Activated CD4-positive, CD25-positive, alpha-beta regulatory T cell treated with anti-CD3 and anti-CD28 coated beads, Interleukin-2, amount 50 U/mL, for 16 hours (primary cell): ENCODE measurements at regions not wholly inside any gene's neighbourhood (a gene's known extent, or its start where the extent isn't known, plus 50 kb on each side); places are given as distances from the start of the nearest gene placed in this dataset.
"Not testable (repeated sequence)": the region's sequence is repeated elsewhere in the genome, so short reads cannot be mapped to it uniquely, and the experiment has no call there.

Experiments
- DNase-seq: peaks from one replicate; pipeline ENCODE4 v3.0.0-alpha.2; 2020; ENCODE audit warnings: low read depth, low spot score

DNA sequence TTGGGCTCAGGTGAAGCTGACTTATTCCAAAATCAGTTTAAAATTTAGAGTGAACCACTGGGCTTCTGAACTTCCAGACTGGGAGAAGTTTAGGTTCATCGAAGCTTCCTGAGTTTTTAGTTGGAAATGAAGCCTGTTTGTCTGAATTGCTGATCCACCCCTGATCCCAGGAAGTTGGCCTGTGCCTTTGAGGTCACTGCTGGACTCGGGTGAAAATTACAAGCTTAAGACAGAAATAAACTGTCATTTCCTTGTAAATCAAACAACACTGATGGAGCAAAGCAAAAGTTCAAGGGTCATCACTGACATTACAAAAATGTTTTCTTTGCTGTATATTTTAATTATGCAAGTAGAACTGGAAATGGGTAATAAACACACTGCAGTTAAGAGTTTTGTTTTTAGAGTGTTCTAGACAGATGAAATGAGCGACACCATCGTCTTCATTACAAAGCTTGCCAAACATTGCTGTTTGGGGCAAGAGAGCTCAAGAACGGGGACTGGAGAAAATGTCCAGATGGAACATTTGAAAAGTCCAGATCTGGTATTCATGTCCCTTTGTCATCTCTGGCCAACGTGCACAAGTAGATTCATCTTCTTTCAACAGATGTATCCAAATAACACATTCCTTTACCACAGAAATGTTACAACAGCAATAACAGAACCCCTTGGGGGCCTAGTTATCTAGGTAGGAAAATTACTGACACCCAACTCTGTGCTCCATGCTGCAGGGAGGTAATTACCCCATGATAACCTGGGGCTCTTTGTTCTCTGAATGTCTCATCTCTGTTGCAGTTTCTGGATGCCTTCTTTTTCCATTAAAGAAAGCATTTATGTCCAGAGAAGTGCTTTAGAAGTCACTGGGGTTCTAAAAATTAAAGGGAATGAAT, 142.4 kb upstream of the ERCC6L2 start:
- no peak for DNase-seq

GRCh38 chr9:95731876-95732275, 143.6 kb upstream of the ERCC6L2 start:
- DNase-seq: no peak

DNA sequence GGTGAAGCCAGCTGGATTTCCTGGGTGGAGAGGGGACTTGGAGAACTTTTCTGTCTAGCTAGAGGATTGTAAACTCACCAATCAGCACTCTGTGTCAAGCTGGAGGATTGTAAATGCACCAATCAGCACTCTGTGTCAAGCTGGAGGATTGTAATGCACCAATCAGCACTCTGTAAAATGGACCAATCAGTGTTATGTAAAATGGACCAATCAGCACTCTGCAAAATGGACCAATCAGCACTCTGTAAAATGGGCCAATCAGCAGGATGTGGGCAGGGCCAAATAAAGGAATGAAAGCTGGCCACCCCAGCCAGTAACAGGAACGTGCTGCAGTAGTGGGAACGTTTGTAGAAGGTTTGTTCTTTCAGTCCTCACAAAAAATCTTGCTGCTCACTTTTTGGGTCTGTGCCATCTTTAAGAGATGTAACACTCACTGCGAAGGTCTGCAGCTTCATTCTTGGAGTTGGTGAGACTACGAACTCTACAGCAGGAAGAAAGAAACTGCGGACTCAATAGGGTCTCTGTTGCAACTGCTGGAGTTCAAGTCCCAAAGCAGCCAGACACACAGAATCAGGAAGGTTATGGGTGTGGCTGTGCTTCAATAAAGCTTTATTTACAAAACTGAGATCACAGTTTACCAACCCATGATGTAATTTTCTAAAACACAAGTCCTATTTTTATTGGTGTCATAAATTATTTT, 145.7 kb upstream of the ERCC6L2 start:
- no peak for DNase-seq

GRCh38 chr9:95729046-95729445, 146.4 kb upstream of the ERCC6L2 start:
- no peak for DNase-seq

DNA sequence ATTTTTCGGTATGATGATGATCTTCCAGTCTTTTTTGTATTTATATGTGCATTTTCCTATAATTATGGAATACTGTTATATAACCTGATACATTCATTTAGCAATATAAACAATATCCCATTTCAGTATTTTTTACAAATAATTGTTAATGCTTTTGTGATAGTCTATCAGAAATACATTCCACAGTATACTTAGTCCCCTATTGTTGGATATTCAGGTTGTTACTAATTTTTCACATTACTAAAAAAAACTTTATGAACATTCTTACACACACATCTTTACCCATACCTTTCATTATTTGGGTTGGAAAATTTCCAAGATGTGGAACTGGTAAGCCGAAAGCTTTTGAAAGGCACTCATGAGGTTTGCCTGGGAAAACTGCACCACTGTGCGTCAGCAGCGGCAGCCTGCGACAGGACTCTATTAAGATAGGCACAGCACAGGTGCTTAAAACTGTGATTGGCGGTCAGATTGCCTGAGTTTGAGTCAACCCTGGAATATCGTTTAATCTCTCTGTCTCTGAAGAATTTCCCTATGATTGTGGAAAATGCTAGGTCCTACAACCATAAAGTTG, 147.5 kb upstream of the ERCC6L2 start:
- DNase-seq: no peak

DNA sequence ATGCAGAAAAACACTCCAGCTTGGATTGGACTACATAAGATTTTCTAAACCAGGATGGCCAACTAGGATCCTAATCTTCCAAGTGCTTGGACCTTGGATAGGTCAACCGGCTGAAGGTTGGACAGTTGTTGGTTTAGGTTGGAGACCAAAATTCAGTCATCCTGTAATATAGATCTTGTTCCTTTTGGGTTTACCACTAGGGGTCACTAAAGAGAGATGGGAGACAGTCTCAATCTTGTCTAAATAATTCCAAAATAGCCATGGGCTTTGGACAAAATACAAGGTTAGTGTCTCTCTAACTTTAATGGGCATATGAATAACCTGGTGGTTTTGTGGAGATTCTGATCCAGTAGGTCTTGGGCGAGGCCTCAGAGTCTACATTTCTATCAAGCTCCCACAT, 148.7 kb upstream of the ERCC6L2 start:
- no peak for DNase-seq

DNA sequence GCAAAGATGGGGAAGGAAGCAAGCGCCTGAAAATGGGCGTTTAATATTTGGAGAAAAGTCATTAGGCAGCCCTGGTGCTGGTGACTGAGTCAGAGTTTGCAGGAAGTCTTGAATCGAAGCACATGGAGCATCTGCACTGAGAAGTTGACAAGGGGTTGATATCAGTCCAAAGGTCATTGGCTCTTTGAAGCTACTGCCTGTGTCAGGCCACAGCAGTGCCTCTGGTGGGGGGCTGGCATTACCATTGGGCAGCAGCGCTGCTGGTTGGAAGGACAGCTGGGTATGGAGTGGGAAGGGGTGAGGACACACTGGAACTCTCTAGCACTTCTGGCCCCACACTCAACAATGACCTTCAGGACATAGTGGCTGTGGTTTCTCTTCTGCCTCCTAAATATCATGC, 150.4 kb upstream of the ERCC6L2 start:
- DNase-seq: no peak

- peak; percentile 24 for DNase-seq
These were observed 151.1 kb upstream of the ERCC6L2 start for GRCh38 chr9:95724253-95724991.

DNA sequence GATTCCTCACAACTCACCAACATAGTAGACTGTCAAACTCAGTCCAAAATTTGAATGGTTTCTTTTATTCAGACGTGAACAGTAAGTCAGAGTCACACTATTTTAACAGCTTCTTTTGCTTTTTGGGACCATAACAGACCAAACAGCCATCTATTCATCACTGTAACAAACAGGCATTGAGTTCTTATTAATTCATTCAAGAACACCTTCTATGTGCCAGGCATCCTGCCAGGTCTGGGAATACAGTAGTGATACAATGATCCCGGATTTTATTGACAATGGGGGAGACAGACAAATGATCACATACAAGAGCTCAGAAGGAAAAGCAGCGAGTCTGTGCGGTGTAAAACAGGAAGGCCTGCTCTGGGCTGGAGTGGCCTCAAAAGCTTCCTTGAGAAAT, 153.3 kb upstream of the ERCC6L2 start:
- DNase-seq: no peak

DNA sequence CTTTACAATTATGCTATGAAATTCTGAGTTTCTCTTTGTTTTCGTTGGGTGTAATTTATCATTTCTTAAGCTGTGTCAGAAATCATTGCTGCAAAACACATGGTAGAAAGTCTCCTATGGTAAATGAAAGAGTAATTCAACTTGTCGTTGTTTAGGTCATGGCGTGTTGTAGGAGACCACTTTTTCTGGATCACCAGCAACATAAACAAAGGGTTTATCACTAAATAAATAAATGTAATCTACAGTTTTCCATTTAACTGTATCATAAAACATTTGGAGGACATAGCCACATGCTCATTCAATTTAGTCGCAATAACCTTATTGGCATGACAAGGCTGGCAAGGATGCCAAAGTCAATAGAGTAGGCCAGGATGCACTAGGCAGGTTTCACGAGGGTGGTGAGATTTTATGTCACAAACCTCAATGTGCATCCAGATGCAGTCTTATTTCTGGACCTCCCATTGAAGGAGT, 154.4 kb upstream of the ERCC6L2 start:
- DNase-seq: no peak

- no peak for DNase-seq
These were observed 155.0 kb upstream of the ERCC6L2 start for GRCh38 chr9:95720496-95720895.

GRCh38 chr9:95719354-95719753, 156.1 kb upstream of the ERCC6L2 start:
- DNase-seq: no peak

DNA sequence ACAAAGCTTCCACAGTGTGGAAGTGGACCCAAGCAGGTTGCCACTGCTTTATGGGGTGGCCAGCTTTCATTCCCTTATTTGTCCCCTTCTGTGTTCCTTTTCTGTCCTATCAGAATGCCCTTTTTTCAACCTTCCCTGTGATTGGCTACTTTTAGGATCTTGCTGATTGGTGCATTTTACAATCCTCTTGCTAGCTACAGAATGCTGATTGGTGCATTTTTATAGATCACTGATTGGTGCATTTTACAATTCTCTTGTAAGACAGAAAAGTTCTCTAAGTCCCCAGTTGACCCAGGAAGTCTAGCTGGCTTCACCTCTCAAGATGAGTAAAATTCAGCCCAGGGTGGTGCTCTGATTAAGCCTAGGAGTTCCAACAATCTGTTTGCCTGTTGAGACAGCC, 157.2 kb upstream of the ERCC6L2 start:
- no peak for DNase-seq

- DNase-seq: no peak
These were observed 159.5 kb upstream of the ERCC6L2 start for GRCh38 chr9:95715868-95716435.

- no peak for DNase-seq
These were observed 165.0 kb upstream of the ERCC6L2 start for GRCh38 chr9:95710446-95710845.

DNA sequence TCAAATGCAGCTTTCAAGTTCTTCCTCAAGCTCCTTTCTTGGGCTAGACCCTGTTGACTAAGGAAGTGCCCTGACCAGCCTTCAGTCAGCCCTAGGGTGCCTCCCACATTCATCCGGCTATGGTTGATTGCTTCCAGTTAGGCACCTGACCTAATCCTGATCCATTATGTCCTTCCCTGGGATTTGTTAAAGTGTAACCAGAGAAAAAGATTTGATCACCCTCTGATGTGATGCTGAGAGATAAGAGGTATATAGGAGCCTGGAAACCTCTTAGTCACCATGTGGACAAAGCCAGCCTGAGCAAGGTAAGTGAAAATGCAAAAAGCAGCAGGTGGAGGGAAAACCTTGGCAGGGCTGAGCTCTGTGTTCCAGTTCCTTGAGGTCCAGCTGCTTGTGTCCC, 178.8 kb upstream of the ERCC6L2 start:
- no peak for DNase-seq

GRCh38 chr9:95691435-95691834, 174.7 kb upstream of the PTCH1 start:
- DNase-seq: no peak

GRCh38 chr9:95689669-95690068, 172.9 kb upstream of the PTCH1 start:
- DNase-seq: no peak

GRCh38 chr9:95684516-95684915, 167.7 kb upstream of the PTCH1 start:
- DNase-seq: no peak

- not testable (repeated sequence) for DNase-seq
These were observed 163.5 kb upstream of the PTCH1 start for GRCh38 chr9:95680306-95680705.

- no peak for DNase-seq
These were observed 163.1 kb upstream of the PTCH1 start for GRCh38 chr9:95679874-95680273.

DNA sequence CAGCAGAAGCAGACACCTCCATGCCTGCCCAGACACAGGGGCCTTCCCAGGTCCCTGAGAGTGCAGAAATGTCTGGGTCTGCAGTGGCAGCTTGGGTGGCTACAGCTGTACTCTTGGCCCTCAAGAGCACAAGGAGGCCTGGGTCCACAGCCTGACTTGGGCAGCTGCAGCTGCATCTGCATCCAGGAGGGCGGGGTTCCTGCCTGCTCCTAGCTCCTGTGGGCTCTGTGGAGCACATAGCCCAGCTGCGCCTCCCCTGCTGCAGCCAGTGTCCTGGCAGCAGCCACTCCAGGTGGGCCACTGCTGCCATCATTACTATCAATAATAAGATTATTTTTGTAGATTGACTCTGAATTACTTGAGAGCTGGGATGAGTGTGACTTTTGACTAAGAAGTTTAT, 162.0 kb upstream of the PTCH1 start:
- DNase-seq: no peak
